ENCODE measurements at regions not wholly inside any gene's neighbourhood (a gene's known extent, or its start where the extent isn't known, plus 50 kb on each side); places are given as distances from the start of the nearest gene placed in this dataset.

DNA sequence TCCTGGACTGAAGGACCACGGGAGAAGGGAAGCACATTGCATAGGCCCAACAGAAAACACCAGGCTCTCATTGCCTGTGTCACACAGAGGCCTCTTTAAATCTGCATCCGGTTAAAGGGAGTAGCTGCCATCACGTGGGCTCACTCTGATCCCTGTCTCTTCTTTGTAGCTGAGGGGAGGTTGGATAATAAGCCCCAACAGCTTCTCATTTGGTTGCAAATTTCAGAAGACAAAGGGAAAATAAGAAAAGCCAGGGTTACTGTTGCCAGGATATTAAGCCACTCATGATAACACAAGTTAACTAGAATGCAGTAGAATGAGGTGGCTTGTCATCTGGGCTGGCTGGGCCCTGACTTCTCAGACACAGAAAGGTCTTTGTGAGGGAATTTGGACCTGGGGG is 325.1 kb upstream of the ERCC4 start:
- TF ChIP-seq, protein P1, sequence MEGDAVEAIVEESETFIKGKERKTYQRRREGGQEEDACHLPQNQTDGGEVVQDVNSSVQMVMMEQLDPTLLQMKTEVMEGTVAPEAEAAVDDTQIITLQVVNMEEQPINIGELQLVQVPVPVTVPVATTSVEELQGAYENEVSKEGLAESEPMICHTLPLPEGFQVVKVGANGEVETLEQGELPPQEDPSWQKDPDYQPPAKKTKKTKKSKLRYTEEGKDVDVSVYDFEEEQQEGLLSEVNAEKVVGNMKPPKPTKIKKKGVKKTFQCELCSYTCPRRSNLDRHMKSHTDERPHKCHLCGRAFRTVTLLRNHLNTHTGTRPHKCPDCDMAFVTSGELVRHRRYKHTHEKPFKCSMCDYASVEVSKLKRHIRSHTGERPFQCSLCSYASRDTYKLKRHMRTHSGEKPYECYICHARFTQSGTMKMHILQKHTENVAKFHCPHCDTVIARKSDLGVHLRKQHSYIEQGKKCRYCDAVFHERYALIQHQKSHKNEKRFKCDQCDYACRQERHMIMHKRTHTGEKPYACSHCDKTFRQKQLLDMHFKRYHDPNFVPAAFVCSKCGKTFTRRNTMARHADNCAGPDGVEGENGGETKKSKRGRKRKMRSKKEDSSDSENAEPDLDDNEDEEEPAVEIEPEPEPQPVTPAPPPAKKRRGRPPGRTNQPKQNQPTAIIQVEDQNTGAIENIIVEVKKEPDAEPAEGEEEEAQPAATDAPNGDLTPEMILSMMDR (IDR thresholded peaks at IDR 0.05), result no peak
- no peak for TF ChIP-seq ZFX (IDR thresholded peaks at IDR 0.05; ENCODE audit: borderline replicate concordance)

All from 22Rv1 (cell line).